ENCODE measurements at regions not wholly inside any gene's neighbourhood (a gene's known extent, or its start where the extent isn't known, plus 50 kb on each side); places are given as distances from the start of the nearest gene placed in this dataset.

- TF ChIP-seq FOXP2 (optimal IDR thresholded peaks at IDR 0.05; ENCODE audit: borderline replicate concordance, extremely low read depth, extremely low read length, insufficient read depth): no peak
- no peak for TF ChIP-seq POLR2AphosphoS5 (IDR thresholded peaks at IDR 0.05; ENCODE audit: low read depth, low read length)
- no peak for TF ChIP-seq TAF1 (IDR thresholded peaks at IDR 0.05; ENCODE audit: borderline replicate concordance, insufficient read depth, low read length)
- no peak for TF ChIP-seq SIN3A (IDR thresholded peaks at IDR 0.05; ENCODE audit: borderline replicate concordance, insufficient read depth, low read length)
- TF ChIP-seq, protein P1, sequence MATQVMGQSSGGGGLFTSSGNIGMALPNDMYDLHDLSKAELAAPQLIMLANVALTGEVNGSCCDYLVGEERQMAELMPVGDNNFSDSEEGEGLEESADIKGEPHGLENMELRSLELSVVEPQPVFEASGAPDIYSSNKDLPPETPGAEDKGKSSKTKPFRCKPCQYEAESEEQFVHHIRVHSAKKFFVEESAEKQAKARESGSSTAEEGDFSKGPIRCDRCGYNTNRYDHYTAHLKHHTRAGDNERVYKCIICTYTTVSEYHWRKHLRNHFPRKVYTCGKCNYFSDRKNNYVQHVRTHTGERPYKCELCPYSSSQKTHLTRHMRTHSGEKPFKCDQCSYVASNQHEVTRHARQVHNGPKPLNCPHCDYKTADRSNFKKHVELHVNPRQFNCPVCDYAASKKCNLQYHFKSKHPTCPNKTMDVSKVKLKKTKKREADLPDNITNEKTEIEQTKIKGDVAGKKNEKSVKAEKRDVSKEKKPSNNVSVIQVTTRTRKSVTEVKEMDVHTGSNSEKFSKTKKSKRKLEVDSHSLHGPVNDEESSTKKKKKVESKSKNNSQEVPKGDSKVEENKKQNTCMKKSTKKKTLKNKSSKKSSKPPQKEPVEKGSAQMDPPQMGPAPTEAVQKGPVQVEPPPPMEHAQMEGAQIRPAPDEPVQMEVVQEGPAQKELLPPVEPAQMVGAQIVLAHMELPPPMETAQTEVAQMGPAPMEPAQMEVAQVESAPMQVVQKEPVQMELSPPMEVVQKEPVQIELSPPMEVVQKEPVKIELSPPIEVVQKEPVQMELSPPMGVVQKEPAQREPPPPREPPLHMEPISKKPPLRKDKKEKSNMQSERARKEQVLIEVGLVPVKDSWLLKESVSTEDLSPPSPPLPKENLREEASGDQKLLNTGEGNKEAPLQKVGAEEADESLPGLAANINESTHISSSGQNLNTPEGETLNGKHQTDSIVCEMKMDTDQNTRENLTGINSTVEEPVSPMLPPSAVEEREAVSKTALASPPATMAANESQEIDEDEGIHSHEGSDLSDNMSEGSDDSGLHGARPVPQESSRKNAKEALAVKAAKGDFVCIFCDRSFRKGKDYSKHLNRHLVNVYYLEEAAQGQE (IDR thresholded peaks at IDR 0.05; ENCODE audit: insufficient read depth in 1 of 2, low read depth in 2 of 2, low read length in 2 of 2): no peak
These were observed 202.5 kb downstream of the KBTBD8 start for GRCh38 chr3:67200618-67201017.

- TF ChIP-seq TAF1 (IDR thresholded peaks at IDR 0.05; ENCODE audit: borderline replicate concordance, insufficient read depth, low read length) (no peak), FOXP2 (optimal IDR thresholded peaks at IDR 0.05; ENCODE audit: borderline replicate concordance, extremely low read depth, extremely low read length, insufficient read depth) (no peak), POLR2AphosphoS5 (IDR thresholded peaks at IDR 0.05; ENCODE audit: low read depth, low read length) (no peak), SIN3A (IDR thresholded peaks at IDR 0.05; ENCODE audit: borderline replicate concordance, insufficient read depth, low read length) (no peak)
- TF ChIP-seq, protein P1 (IDR thresholded peaks at IDR 0.05; ENCODE audit: insufficient read depth in 1 of 2, low read depth in 2 of 2, low read length in 2 of 2): no peak
These were observed 202.9 kb downstream of the KBTBD8 start for GRCh38 chr3:67201026-67201425.

DNA sequence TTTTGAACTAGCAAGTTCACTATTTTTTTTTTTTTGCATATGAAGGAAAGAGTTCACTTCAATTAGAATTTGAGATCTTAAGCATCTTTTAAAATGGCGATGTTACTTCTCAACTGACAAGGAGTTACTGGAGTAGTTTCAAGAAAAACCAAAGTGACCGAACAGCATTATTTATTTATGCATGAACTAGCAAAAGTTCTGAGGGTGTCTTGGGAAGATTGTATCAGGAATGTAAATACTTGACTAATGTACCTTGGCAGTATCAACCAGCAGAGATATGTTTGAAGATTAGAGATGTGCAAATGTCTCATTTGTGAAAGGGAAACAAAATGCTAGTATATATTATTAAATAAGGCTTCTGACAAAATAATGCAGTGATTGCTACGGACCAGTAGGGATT lies 203.9 kb downstream of the KBTBD8 start:
- TF ChIP-seq POLR2AphosphoS5 (IDR thresholded peaks at IDR 0.05; ENCODE audit: low read depth, low read length): no peak
- no peak for TF ChIP-seq TAF1 (IDR thresholded peaks at IDR 0.05; ENCODE audit: borderline replicate concordance, insufficient read depth, low read length)
- TF ChIP-seq, protein P1 (IDR thresholded peaks at IDR 0.05; ENCODE audit: insufficient read depth in 1 of 2, low read depth in 2 of 2, low read length in 2 of 2): no peak
- TF ChIP-seq SIN3A (IDR thresholded peaks at IDR 0.05; ENCODE audit: borderline replicate concordance, insufficient read depth, low read length): no peak
- TF ChIP-seq FOXP2 (optimal IDR thresholded peaks at IDR 0.05; ENCODE audit: borderline replicate concordance, extremely low read depth, extremely low read length, insufficient read depth): no peak

DNA sequence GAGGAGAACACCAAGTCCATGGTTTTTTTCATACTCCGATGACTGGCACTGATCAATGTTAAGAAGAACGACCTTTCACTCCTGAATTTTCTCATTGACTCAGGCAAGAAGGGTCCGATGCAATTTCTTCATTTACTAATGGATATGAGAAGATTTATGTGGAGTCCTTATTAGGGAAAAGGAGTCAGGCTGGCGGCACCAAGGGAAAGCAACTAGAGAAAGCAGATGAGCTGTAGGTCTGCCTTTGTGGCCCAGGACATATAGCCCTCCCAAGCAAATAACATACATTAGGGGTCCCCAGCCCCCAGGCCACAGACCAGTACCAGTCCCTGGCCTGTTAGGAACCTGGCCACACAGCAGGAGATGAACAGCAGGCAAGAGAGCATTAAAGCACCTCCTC lies 206.8 kb downstream of the KBTBD8 start:
- TF ChIP-seq POLR2AphosphoS5 (IDR thresholded peaks at IDR 0.05; ENCODE audit: low read depth, low read length): no peak
- TF ChIP-seq FOXP2 (optimal IDR thresholded peaks at IDR 0.05; ENCODE audit: borderline replicate concordance, extremely low read depth, extremely low read length, insufficient read depth): no peak
- TF ChIP-seq TAF1 (IDR thresholded peaks at IDR 0.05; ENCODE audit: borderline replicate concordance, insufficient read depth, low read length): no peak
- TF ChIP-seq SIN3A (IDR thresholded peaks at IDR 0.05; ENCODE audit: borderline replicate concordance, insufficient read depth, low read length): no peak
- TF ChIP-seq, protein P1 (IDR thresholded peaks at IDR 0.05; ENCODE audit: insufficient read depth in 1 of 2, low read depth in 2 of 2, low read length in 2 of 2): no peak

DNA sequence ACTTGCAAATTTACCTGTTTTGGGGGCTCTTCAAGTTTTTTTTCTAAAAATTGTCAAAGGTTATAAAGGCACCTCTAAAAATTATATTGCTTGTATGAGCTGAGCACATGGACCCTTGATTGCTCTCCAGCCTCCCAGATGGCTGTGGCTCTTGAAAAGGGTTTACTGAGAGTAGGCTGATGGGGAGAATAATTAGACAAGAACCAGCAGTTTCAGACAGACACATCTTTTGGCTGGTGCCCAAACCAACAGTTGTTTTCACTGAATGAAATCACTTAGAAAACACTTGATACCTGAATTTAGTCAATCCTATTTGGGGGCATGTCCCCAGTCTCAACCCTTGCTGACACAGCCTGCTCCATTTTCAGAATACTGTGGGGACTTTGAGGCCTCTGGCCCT lies 217.6 kb downstream of the KBTBD8 start:
- no peak for TF ChIP-seq FOXP2 (optimal IDR thresholded peaks at IDR 0.05; ENCODE audit: borderline replicate concordance, extremely low read depth, extremely low read length, insufficient read depth)
